HepG2 (cell line): ENCODE measurements at regions not wholly inside any gene's neighbourhood (a gene's known extent, or its start where the extent isn't known, plus 50 kb on each side); places are given as distances from the start of the nearest gene placed in this dataset.

Experiments
- CTCF ChIP-seq: sonication (generic); formaldehyde crosslinking; IDR thresholded peaks from 2 replicates; pipeline ENCODE4 v1.5.0; 2020; ENCODE audit warnings: mild to moderate bottlenecking, missing genetic modification reagents, moderate library complexity
- LCORL ChIP-seq, 2 experiments: fragments of 450-650 bp in 1 of 2; sonication (generic) in 1 of 2; formaldehyde crosslinking in 1 of 2; IDR thresholded peaks; 2 replicates each; pipeline versions ENCODE4 v1.5.0 to v1.6.1; 2017 to 2020; ENCODE audit warnings: antibody characterized with exemption in 1 of 2, missing genetic modification reagents in 1 of 2
- MATR3 ChIP-seq: sonication (generic); formaldehyde crosslinking; IDR thresholded peaks from 2 replicates; pipeline ENCODE4 v1.4.0; 2020; ENCODE audit warnings: missing genetic modification reagents
- MED13 ChIP-seq: sonication (generic); formaldehyde crosslinking; IDR thresholded peaks from 2 replicates; pipeline ENCODE4 v1.5.0; 2020; ENCODE audit warnings: missing genetic modification reagents
- NFIC ChIP-seq: IDR thresholded peaks from 2 replicates; pipeline ENCODE4 v1.6.1; 2012; ENCODE audit warnings: mild to moderate bottlenecking, low read length, inconsistent platforms
- POLR2AphosphoS2 ChIP-seq: IDR thresholded peaks from 2 replicates; pipeline ENCODE4 v1.6.1; 2011; ENCODE audit warnings: low read depth, low read length, improper control_type of control experiment
- SRSF1 ChIP-seq: fragments of 200-400 bp; formaldehyde crosslinking; optimal IDR thresholded peaks from 2 replicates; pipeline ENCODE3; 2017; ENCODE audit warnings: mild to moderate bottlenecking, low read depth, low read length, moderate library complexity
- ZBTB37 ChIP-seq: sonication (generic); formaldehyde crosslinking; IDR thresholded peaks from 2 replicates; pipeline ENCODE4 v1.4.0; 2020; ENCODE audit warnings: mild to moderate bottlenecking, missing genetic modification reagents
- ZNF180 ChIP-seq: sonication (generic); formaldehyde crosslinking; IDR thresholded peaks from 2 replicates; pipeline ENCODE4 v1.4.0; 2020; ENCODE audit warnings: low read depth, missing genetic modification reagents, borderline replicate concordance
- ZNF766 ChIP-seq: sonication (generic); formaldehyde crosslinking; IDR thresholded peaks from 2 replicates; pipeline ENCODE4 v1.5.0; 2020; ENCODE audit warnings: missing genetic modification reagents, borderline replicate concordance
- ZNF878 ChIP-seq: sonication (generic); formaldehyde crosslinking; IDR thresholded peaks from 2 replicates; pipeline ENCODE4 v1.8.1; 2023; ENCODE audit warnings: mild to moderate bottlenecking, missing genetic modification reagents, moderate library complexity

GRCh38 chr12:28936221-28936620, 212.9 kb upstream of the FAR2 start:
- no peak for TF ChIP-seq LCORL (IDR thresholded peaks at IDR 0.05)
- TF ChIP-seq LCORL (CRISPR knock-in tag; IDR thresholded peaks at IDR 0.05): no peak
- no peak for TF ChIP-seq ZBTB37 (CRISPR knock-in tag)
- TF ChIP-seq ZNF180 (CRISPR knock-in tag): no peak
- no peak for TF ChIP-seq NFIC
- no peak for TF ChIP-seq CTCF (CRISPR knock-in tag)
- TF ChIP-seq POLR2AphosphoS2: no peak
- TF ChIP-seq MED13 (CRISPR knock-in tag): no peak
- TF ChIP-seq MATR3 (CRISPR knock-in tag): no peak
- no peak for TF ChIP-seq ZNF766 (CRISPR knock-in tag)
- TF ChIP-seq SRSF1: no peak
- no peak for TF ChIP-seq ZNF878 (CRISPR knock-in tag)
